HepG2 (cell line): ENCODE measurements at regions not wholly inside any gene's neighbourhood (a gene's known extent, or its start where the extent isn't known, plus 50 kb on each side); places are given as distances from the start of the nearest gene placed in this dataset.

Experiments
- ATAC-seq: fragments of 200-7000 bp; cut with Tn5 transposase; 3 replicates; pipeline ENCODE4 v1.9.1; 2020; ENCODE audit warnings: mild to moderate bottlenecking, moderate library complexity
- BruUV-seq: library from RNA; stranded (reverse); fragments of 400-500 nt; replicated peaks from 2 replicates; lab custom pipeline; 2021; lab: Mats Ljungman, UMichigan
- CTCF ChIA-PET: fragments of 300-600 bp; formaldehyde crosslinking; extraction: SDS; loops from one replicate; lab custom pipeline; 2021; ENCODE audit warnings: low total read pairs, inconsistent platforms, low intra/inter-chr PET ratio; lab: Yijun Ruan, JAX
- POLR2A ChIA-PET: fragments of 350-600 bp; sonication (Branson Sonifier 250); formaldehyde crosslinking; loops from one replicate; lab custom pipeline; 2020; ENCODE audit warnings: antibody characterized with exemption, inconsistent platforms; lab: Yijun Ruan, JAX
- DNase-seq: peaks from one replicate; pipeline ENCODE4 v3.0.0-alpha.2; 2015; ENCODE audit warnings: low spot score
- FAIRE-seq: peaks from 3 replicates; lab custom pipeline; 2011; peaks lifted over from hg19 to GRCh38; lab: Jason Lieb, UNC
- H2AFZ ChIP-seq: one replicate; pipeline ENCODE4 v1.6.1; 2011; ENCODE audit warnings: low read length, inconsistent platforms
- H3K27ac ChIP-seq: fragments of 300-600 bp; 3 replicates; pipeline ENCODE4 v1.8.0; 2011; ENCODE audit warnings: mixed run types, mild to moderate bottlenecking, mixed read lengths, low read length, inconsistent platforms; ENCODE audit not compliant: insufficient read depth; ENCODE audit errors: extremely low read length
- H3K27me3 ChIP-seq, 2 experiments: fragments of 200-600 bp in 1 of 2; 2 replicates in 1 of 2; 3 replicates in 1 of 2; pipeline versions ENCODE4 v1.6.0 to v1.8.0; 2011; ENCODE audit warnings: low read length in 2 of 2, mild to moderate bottlenecking in 2 of 2, moderate library complexity in 2 of 2, inconsistent platforms in 1 of 2; ENCODE audit not compliant: insufficient read depth in 2 of 2, control insufficient read depth in 1 of 2
- H3K36me3 ChIP-seq, 2 experiments: fragments of 200-600 bp in 1 of 2; replicated peaks in 1 of 2; 2 replicates in 1 of 2; 3 replicates in 1 of 2; pipeline versions ENCODE4 v1.5.1 to v1.8.0; 2011; ENCODE audit warnings: low read length in 2 of 2, inconsistent platforms in 1 of 2; ENCODE audit not compliant: insufficient read depth in 2 of 2, control insufficient read depth in 1 of 2
- H3K4me1 ChIP-seq: 2 replicates; pipeline ENCODE4 v1.5.1; 2012; ENCODE audit warnings: low read length, inconsistent platforms; ENCODE audit not compliant: insufficient read depth
- H3K4me2 ChIP-seq: 2 replicates; pipeline ENCODE4 v1.6.0; 2011; ENCODE audit warnings: low read depth, low read length, inconsistent platforms
- H3K4me3 ChIP-seq, 3 experiments: fragments of 200-600 bp in 1 of 3; sonication (generic), shearing (Covaris generic) in 1 of 3; replicated peaks in 1 of 3; 2 replicates each; pipeline ENCODE4 v1.5.1; 2011 to 2016; ENCODE audit warnings: low read length in 3 of 3, inconsistent platforms in 2 of 3, low read depth in 2 of 3, mild to moderate bottlenecking in 2 of 3, control low read depth in 1 of 3, mixed read lengths in 1 of 3; ENCODE audit not compliant: insufficient read depth in 1 of 3
- H3K79me2 ChIP-seq: one replicate; pipeline ENCODE4 v1.6.1; 2011; ENCODE audit warnings: low read length, inconsistent platforms; ENCODE audit not compliant: insufficient read depth
- H3K9ac ChIP-seq: 2 replicates; pipeline ENCODE4 v1.6.0; 2011; ENCODE audit warnings: mild to moderate bottlenecking, low read depth, low read length, inconsistent platforms; ENCODE audit not compliant: insufficient read depth
- H3K9me3 ChIP-seq: 2 replicates; pipeline ENCODE4 v1.5.1; 2012; ENCODE audit warnings: mild to moderate bottlenecking, low read length
- H4K20me1 ChIP-seq: 2 replicates; pipeline ENCODE4 v1.6.0; 2011; ENCODE audit warnings: inconsistent platforms, mild to moderate bottlenecking, low read length, moderate library complexity; ENCODE audit not compliant: insufficient read depth
- CENPBD1 ChIP-seq: sonication (generic); formaldehyde crosslinking; IDR thresholded peaks from 2 replicates; pipeline ENCODE4 v1.8.0; 2022; ENCODE audit warnings: missing genetic modification reagents, low read depth, mild to moderate bottlenecking, borderline replicate concordance
- DDIT3 ChIP-seq: sonication (generic); formaldehyde crosslinking; IDR thresholded peaks from 2 replicates; pipeline ENCODE4 v1.4.0; 2020; ENCODE audit warnings: mild to moderate bottlenecking, missing genetic modification reagents
- HNRNPH1 ChIP-seq: fragments of 200-400 bp; formaldehyde crosslinking; optimal IDR thresholded peaks from 2 replicates; pipeline ENCODE3; 2017; ENCODE audit warnings: mild to moderate bottlenecking, low read depth, low read length
- HNRNPLL ChIP-seq: fragments of 200-400 bp; formaldehyde crosslinking; IDR thresholded peaks from 2 replicates; pipeline ENCODE4 v1.6.1; 2017; ENCODE audit warnings: mild to moderate bottlenecking, low read depth, low read length; ENCODE audit not compliant: poor library complexity, severe bottlenecking
- MAFF ChIP-seq: IDR thresholded peaks from 2 replicates; pipeline ENCODE4 v1.6.1; 2011; ENCODE audit warnings: low read depth, low read length, improper control_type of control experiment
- MAFK ChIP-seq, 2 experiments: IDR thresholded peaks in 1 of 2; conservative IDR thresholded peaks in 1 of 2; 2 replicates each; pipeline ENCODE4 v1.6.1; 2011; ENCODE audit warnings: improper control_type of control experiment in 2 of 2, low read length in 2 of 2
- MAX ChIP-seq: IDR thresholded peaks from 2 replicates; pipeline ENCODE4 v1.6.1; 2012; ENCODE audit warnings: inconsistent platforms
- MTERF4 ChIP-seq: sonication (generic); formaldehyde crosslinking; IDR thresholded peaks from 2 replicates; pipeline ENCODE4 v1.8.0; 2023; ENCODE audit warnings: mild to moderate bottlenecking, missing genetic modification reagents
- NAIF1 ChIP-seq: sonication (generic); formaldehyde crosslinking; IDR thresholded peaks from 2 replicates; pipeline ENCODE4 v1.5.0; 2020; ENCODE audit warnings: mild to moderate bottlenecking, missing genetic modification reagents, borderline replicate concordance
- PHB2 ChIP-seq: fragments of 450-650 bp; IDR thresholded peaks from 2 replicates; pipeline ENCODE4 v1.6.1; 2018; ENCODE audit not compliant: partially characterized antibody
- SMAD1 ChIP-seq: sonication (generic); formaldehyde crosslinking; IDR thresholded peaks from 2 replicates; pipeline ENCODE4 v1.4.0; 2020; ENCODE audit warnings: missing genetic modification reagents, low read depth, mild to moderate bottlenecking, borderline replicate concordance
- SMARCC2 ChIP-seq: fragments of 450-650 bp; IDR thresholded peaks from 2 replicates; pipeline ENCODE4 v1.6.1; 2017; ENCODE audit warnings: antibody characterized with exemption, mild to moderate bottlenecking
- SRSF9 ChIP-seq: fragments of 200-400 bp; formaldehyde crosslinking; IDR thresholded peaks from 2 replicates; pipeline ENCODE4 v1.6.1; 2018; ENCODE audit warnings: borderline replicate concordance, mild to moderate bottlenecking, low read depth, low read length; ENCODE audit not compliant: insufficient read depth, poor library complexity, severe bottlenecking
- TEAD2 ChIP-seq: sonication (generic); formaldehyde crosslinking; IDR thresholded peaks from 2 replicates; pipeline ENCODE4 v1.9.0; 2021; ENCODE audit warnings: missing genetic modification reagents
- ZBTB37 ChIP-seq: sonication (generic); formaldehyde crosslinking; IDR thresholded peaks from 2 replicates; pipeline ENCODE4 v1.4.0; 2020; ENCODE audit warnings: mild to moderate bottlenecking, missing genetic modification reagents
- ZNF543 ChIP-seq: sonication (generic); formaldehyde crosslinking; IDR thresholded peaks from 2 replicates; pipeline ENCODE4 v1.4.0; 2020; ENCODE audit warnings: mild to moderate bottlenecking, missing genetic modification reagents
- WGBS: methylation state at CpG from one replicate; pipeline ENCODE4 v1.1.6; 2017; ENCODE audit warnings: low lambda C conversion rate; 5-methylcytosine and 5-hydroxymethylcytosine counted together
- in situ Hi-C: cut with HindIII; loops from 2 replicates; pipeline ENCODE4 v1.10.0; 2017; ENCODE audit warnings: low pct_unique_long_range_greater_than_20kb; ENCODE audit not compliant: extremely low pct_ligation_motif_present
- intact Hi-C: fragments of 100-400 bp; cut with micrococcal nuclease; formaldehyde crosslinking; loops from one replicate; pipeline ENCODE4 v1.10.0; 2022; ENCODE audit not compliant: unreplicated experiment

GRCh38 chr13:87778128-87778527, 107.0 kb downstream of the SLITRK5 start:
- peaks cover 10% of the 10 kb centered on the region for H3K4me1 ChIP-seq
- TF ChIP-seq MAFF (peak; percentile 76), MAFK (conservative IDR thresholded peaks at IDR 0.05 in 1 of 2, IDR thresholded peaks at IDR 0.05 in 1 of 2; ENCODE audit: low read length in 2 of 2) (peak; percentile 50 to 69; a peak in 2 of 4 replicates), PHB2 (no peak)
- ATAC-seq (no peak), DNase-seq (no peak), FAIRE-seq (no peak)
- H3K4me3 ChIP-seq: no peak overlapping the region
- POLR2A ChIA-PET: no interaction called here
- H3K79me2 ChIP-seq: no peaks in the 10 kb centered on the region
- H3K27ac ChIP-seq: no peak overlapping the region
- no peak overlapping the region for H3K4me2 ChIP-seq
- in situ Hi-C loops: loop anchor here (25.0 kb wide), 1 partner anchor 516 kb away; no protein-coding TSS in a partner anchor
- H3K36me3 ChIP-seq: no peaks in the 10 kb centered on the region
- no peaks in the 10 kb centered on the region for H3K27me3 ChIP-seq
- WGBS: 0% methylated on average over 3 of the region's 3 CpGs
- CTCF ChIA-PET: no interaction called here
- H3K9ac ChIP-seq: no peak overlapping the region
- no peaks in the 10 kb centered on the region for H3K9me3 ChIP-seq
- H2AFZ ChIP-seq: no peak overlapping the region
- intact Hi-C loops: loop anchor here (10.0 kb wide), 2 partner anchors 523 to 893 kb away; no protein-coding TSS in a partner anchor
- H4K20me1 ChIP-seq: no peaks in the 10 kb centered on the region
- no TSS peak for BruUV-seq

- no peaks in the 10 kb centered on the region for H3K9me3 ChIP-seq
- no peak overlapping the region for H3K4me2 ChIP-seq
- no TSS peak for BruUV-seq
- no peaks in the 10 kb centered on the region for H4K20me1 ChIP-seq
- DNase-seq (no peak), FAIRE-seq (no peak), ATAC-seq (no peak)
- no peaks in the 10 kb centered on the region for H3K79me2 ChIP-seq
- in situ Hi-C loops: loop anchor here (25.0 kb wide), 1 partner anchor 517 kb away; no protein-coding TSS in a partner anchor
- H3K27me3 ChIP-seq: no peaks in the 10 kb centered on the region
- H3K27ac ChIP-seq: no peak overlapping the region
- peaks cover 10% of the 10 kb centered on the region for H3K4me1 ChIP-seq
- H2AFZ ChIP-seq: no peak overlapping the region
- no peaks in the 10 kb centered on the region for H3K36me3 ChIP-seq
- CTCF ChIA-PET: no interaction called here
- 7% methylated on average over 1 of the region's 1 CpG for WGBS
- intact Hi-C loops: loop anchor here (10.0 kb wide), 2 partner anchors 525 to 895 kb away; no protein-coding TSS in a partner anchor
- POLR2A ChIA-PET: no interaction called here
- no peak overlapping the region for H3K4me3 ChIP-seq
- H3K9ac ChIP-seq: no peak overlapping the region
- TF ChIP-seq ZNF543 (CRISPR knock-in tag) (no peak), SMAD1 (no peak), MTERF4 (CRISPR knock-in tag) (no peak), HNRNPH1 (no peak), CENPBD1 (CRISPR knock-in tag) (no peak), DDIT3 (CRISPR knock-in tag) (no peak), NAIF1 (no peak), MAX (no peak), HNRNPLL (no peak), SMARCC2 (no peak), SRSF9 (no peak), ZBTB37 (no peak), TEAD2 (CRISPR knock-in tag) (no peak)
Measured at GRCh38 chr13:87779426-87779825, 108.3 kb downstream of the SLITRK5 start.
